Adrenal gland (tissue), 5 donors: ENCODE measurements at regions not wholly inside any gene's neighbourhood (a gene's known extent, or its start where the extent isn't known, plus 50 kb on each side); places are given as distances from the start of the nearest gene placed in this dataset.

Source experiments
- POLR2A ChIP-seq, 2 donors: fragments of 450-650 bp; IDR thresholded peaks; one replicate each; pipeline ENCODE4 v1.6.1; 2017; ENCODE audit warnings: antibody characterized with exemption in 2 of 2, mild to moderate bottlenecking in 2 of 2, moderate library complexity in 1 of 2
- TF ChIP-seq, protein P1 (sequence below), 6 experiments: fragments of 450-650 bp in 4 of 6; fragments of 200-600 bp in 2 of 6; sonication (generic) in 1 of 6; IDR thresholded peaks; 1 replicate in 5 of 6; 2 replicates in 1 of 6; pipeline versions ENCODE4 v1.5.1 to v1.8.0; 2016 to 2021; ENCODE audit warnings: antibody characterized with exemption in 6 of 6, mild to moderate bottlenecking in 2 of 6, moderate library complexity in 1 of 6
- donor health status: DM: no; HTN: no; CAD: no.

- TF ChIP-seq, protein P1, sequence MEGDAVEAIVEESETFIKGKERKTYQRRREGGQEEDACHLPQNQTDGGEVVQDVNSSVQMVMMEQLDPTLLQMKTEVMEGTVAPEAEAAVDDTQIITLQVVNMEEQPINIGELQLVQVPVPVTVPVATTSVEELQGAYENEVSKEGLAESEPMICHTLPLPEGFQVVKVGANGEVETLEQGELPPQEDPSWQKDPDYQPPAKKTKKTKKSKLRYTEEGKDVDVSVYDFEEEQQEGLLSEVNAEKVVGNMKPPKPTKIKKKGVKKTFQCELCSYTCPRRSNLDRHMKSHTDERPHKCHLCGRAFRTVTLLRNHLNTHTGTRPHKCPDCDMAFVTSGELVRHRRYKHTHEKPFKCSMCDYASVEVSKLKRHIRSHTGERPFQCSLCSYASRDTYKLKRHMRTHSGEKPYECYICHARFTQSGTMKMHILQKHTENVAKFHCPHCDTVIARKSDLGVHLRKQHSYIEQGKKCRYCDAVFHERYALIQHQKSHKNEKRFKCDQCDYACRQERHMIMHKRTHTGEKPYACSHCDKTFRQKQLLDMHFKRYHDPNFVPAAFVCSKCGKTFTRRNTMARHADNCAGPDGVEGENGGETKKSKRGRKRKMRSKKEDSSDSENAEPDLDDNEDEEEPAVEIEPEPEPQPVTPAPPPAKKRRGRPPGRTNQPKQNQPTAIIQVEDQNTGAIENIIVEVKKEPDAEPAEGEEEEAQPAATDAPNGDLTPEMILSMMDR (IDR thresholded peaks at IDR 0.05): no peak
- TF ChIP-seq POLR2A (IDR thresholded peaks at IDR 0.05): no peak
Measured at GRCh38 chr5:88503041-88503345, 234.3 kb upstream of the TMEM161B start.
